HG02588 (cell line): ENCODE measurements at regions not wholly inside any gene's neighbourhood (a gene's known extent, or its start where the extent isn't known, plus 50 kb on each side); places are given as distances from the start of the nearest gene placed in this dataset.

Source experiments
- ATAC-seq: cut with Tn5 transposase; IDR thresholded peaks from one replicate; pipeline ENCODE4 v1.9.1; 2021; ENCODE audit warnings: mild to moderate bottlenecking, moderate library complexity; ENCODE audit not compliant: unreplicated experiment

DNA sequence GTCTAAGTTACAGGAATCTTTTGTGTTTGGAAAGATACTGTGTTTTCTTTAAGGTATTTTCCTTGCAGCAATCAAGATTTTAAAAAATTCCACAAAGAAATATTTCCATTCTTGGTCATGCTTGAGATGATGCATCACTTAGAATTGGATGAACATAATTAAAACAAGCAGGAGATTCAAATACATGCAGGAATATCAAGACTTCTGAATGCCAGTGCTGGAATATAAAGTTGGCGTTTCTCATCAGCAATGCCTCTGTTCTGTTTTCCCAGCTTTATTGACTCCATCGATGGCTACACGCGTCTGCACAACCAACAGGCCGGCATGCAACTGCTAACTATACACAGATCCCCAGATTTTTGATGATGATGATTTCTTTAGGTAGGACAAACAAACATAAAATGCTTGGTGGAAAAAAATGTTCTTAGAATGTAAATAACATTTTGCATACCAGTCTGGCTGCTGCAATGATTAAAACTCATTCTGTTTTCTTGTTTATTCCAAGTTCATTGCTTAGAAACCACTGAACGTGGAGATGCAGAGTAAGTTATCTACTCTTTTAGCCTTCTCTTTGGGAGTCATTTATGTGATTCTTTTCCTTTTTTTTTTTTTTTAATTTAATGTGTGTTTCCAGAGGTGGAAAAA lies 91.3 kb upstream of the FAM171A1 start:
- ATAC-seq, result no peak

DNA sequence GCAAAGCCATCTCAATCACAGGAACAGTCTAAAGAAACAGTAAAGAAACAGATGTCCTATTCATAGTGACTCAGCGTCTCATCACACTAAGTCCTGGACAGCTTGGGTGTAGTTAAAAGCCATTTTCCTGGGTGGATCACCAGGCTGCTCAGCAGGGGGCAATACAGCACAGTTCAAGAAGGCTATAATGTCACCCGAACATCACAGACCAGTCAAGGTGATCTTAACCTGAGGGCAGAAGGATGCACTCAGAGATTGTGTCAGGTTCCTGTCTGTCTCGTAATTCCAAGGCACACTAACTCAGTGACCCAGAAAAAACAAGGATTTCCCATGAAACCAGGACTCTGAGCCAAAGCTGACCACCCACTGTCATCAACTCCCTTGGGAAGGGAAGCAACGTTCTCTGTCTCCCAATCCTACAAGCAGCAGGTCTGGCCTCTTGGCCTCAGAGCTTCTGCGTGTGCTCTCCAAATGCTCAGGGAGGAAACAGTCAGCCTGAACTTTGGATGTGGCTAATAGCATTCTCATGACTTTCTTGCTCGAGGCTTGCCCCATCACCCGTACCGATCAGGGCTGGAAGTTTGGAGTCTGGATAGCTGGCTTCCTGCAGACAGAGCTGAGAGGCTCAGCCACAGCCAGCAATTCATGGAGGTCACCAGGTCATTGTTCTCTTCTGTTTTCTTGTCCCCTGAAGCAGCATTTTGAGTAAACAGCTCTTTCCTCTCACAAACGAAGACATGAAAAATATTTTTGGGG lies 90.4 kb upstream of the FAM171A1 start:
- ATAC-seq, result no peak

GRCh38 chr10:15460661-15461060 lies 89.6 kb upstream of the FAM171A1 start:
- ATAC-seq, result no peak

DNA sequence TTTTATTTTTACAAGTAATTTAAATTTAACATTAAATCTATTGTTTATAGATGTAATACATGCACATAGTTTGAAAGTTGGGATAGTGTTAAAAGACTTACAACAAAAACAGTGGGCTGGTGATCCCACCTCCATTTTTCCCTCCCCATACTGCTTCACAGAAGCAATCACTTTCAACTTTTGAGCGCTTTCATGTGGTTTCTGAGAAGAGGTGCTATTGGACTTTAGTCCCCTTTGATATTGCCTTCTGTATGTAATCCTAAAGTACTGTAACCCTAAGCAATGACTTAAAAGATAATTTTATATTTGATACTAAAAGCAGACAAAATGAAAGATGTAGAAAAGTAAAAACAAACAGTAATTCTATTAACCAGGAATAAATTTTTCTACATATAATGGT lies 88.1 kb upstream of the FAM171A1 start:
- ATAC-seq, result no peak

- no peak for ATAC-seq
Measured at GRCh38 chr10:15457382-15457781, 86.3 kb upstream of the FAM171A1 start.

GRCh38 chr10:15455456-15455855 lies 84.4 kb upstream of the FAM171A1 start:
- no peak for ATAC-seq

DNA sequence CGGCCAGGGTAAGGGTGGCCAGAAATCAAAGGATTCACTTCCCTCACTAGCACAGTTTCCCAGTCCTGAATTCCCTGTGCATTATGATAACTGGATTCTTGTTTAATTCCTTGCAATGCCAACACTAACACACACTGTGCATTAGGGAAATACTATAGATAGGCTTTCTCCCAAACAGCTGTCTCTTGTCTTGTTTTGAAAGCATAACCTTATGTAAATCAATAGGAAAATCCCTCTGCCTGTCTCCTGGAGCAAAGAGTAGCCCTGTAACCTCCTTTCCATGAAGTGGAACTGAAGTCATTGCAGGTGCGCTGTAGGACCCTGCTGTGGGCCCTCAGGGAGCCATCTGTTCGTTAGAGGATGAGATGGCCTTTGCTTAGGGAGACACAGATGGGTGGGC lies 82.8 kb upstream of the FAM171A1 start:
- ATAC-seq, result no peak

DNA sequence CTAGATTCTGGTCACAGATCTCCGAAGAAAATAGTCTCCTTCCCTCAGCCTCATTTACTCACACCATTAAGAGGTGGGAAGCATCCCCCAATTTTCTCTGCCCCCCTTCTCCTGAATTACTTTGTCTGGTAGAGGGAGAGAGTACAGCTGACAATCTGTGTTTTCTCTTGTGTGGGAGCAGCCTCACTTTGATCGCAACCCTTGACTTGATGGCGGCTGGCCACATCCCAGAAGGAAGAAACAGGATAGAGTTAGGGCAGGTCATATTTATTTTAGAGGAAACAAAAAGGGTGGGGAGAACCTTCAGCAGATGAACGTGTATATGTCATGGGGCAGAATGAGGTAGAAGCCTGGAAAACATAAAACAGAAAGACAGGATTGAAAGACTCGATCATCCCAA lies 82.4 kb upstream of the FAM171A1 start:
- ATAC-seq, result no peak

- ATAC-seq, result no peak
Measured at GRCh38 chr10:15452545-15452944, 81.5 kb upstream of the FAM171A1 start.

DNA sequence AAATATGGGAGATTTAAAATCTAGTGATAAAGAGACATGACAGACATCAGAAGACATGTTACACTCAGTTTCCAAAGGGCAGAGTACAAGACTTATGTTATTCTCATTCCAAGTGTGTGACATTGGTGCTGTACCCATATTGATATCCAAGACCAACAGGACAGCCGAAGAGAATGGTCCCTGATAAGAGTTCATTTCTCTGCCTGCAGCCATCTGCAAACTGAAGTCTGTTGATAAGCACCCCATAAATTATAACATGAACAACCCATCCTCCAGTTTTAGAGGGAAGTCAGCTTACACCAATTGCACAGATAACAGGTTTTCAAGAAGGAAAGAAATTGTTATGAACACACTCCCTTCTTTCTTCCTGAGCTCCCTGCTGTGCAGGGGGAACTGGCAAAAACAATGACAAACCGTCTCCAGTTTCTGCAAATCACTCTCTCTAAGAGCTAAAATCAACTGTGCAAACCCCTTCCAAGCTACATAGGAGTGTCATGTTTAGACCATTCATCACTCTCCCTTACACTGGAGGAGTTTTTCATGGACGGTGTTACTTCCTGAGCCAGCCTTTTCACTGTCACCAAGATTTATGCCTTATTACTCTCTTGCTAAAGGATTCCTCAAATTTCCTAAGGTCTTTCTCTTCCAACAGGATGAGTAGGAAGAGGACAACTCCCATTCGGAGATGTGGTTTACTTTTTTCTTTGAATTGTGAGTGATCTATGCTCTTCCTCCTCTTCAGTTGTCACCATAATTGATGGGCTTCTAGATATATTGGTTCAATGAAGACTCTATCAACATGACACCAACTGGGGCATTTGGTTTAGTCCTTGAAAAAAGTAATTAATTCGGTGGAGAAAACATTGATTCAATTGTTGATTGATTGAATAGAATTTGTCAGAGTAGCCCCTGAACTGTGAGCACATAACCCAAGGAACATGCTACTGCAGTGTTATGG lies 80.3 kb upstream of the FAM171A1 start:
- no peak for ATAC-seq

GRCh38 chr10:15448598-15448997 lies 77.5 kb upstream of the FAM171A1 start:
- ATAC-seq, result no peak

- no peak for ATAC-seq
Measured at GRCh38 chr10:15445006-15445390, 73.9 kb upstream of the FAM171A1 start.

- ATAC-seq, result no peak
Measured at GRCh38 chr10:15444105-15445005, 73.3 kb upstream of the FAM171A1 start.

- ATAC-seq, result no peak
Measured at GRCh38 chr10:15442056-15442455, 71.0 kb upstream of the FAM171A1 start.

DNA sequence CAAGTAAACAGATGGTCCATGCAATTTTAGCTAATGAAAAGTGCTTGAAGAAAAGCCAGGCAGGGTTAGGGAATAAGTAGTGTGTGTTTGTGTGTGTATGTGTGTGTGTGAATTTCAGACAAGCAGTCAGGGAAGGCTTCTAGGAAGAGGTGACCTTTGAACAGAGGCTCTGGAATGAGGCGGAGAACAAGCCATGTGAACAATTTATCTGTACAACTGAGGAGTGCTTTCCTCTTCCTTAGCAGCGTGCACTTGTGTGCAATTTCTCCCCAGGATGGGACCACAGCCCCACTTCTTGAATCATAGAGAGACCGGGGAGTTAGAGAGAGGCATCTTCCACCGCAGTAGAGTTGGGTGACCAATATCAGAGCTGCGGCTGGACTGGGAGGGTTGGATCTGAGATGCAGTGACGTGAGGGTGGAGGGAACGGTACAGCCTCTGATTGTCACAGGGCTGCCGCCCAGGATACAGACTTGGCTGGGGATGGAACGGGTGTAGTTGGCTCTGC lies 69.2 kb upstream of the FAM171A1 start:
- no peak for ATAC-seq

- no peak for ATAC-seq
Measured at GRCh38 chr10:15439341-15439842, 68.3 kb upstream of the FAM171A1 start.

DNA sequence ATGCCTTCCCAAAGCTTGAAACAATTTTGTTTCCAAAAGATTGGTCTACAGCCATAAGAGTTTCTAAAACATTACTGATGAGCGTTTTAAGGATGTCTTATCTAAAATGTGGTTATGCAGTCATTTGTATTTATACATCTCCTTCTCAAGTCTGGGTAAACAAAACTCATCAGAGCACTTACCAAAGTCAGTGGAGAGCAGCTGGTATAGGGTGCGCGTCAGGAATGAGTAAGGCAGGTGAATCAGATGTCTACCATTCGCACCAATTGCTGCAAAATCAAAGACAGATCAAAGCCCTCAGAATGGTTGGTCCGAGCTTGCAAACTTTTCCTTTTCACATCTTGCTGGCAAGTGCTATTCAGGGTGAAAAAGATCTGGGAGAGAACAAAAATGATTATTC lies 65.6 kb upstream of the FAM171A1 start:
- no peak for ATAC-seq

- peak; percentile 59 for ATAC-seq
Measured at GRCh38 chr10:15433850-15434537, 62.9 kb upstream of the FAM171A1 start.

DNA sequence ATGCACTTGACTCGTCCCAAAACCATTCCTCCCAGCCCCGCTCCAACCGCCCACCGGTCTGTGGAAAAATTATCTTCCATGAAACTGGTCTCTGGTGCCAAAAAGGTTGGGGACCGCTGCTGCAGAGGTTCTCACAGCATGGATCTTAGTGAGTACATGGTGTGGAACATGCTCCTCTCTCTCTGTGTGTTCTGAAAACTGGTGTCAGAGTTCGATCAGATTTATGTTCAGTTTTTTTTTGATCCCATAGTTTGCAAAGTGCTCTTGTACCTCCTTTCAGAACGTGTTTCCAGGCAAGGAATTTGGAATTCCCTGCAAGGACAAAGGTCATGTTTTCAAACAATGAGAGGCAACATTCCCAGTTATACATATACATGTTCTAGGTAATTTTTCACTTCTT lies 61.2 kb upstream of the FAM171A1 start:
- no peak for ATAC-seq
